ENCODE measurements at regions not wholly inside any gene's neighbourhood (a gene's known extent, or its start where the extent isn't known, plus 50 kb on each side); places are given as distances from the start of the nearest gene placed in this dataset.
A peak's percentile ranks its signal among the peaks of the same experiment; 100 is the strongest.

GRCh38 chr1:43035821-43036741, 77.4 kb upstream of the SLC2A1 start (continued):
- TF ChIP-seq ETS1 (CRISPR knock-in tag; IDR thresholded peaks at IDR 0.05) (no peak), ZNF737 (CRISPR knock-in tag; IDR thresholded peaks at IDR 0.05; ENCODE audit: borderline replicate concordance) (no peak), ZFP62 (CRISPR knock-in tag; IDR thresholded peaks at IDR 0.05) (no peak), MLXIP (CRISPR knock-in tag; IDR thresholded peaks at IDR 0.05; ENCODE audit: borderline replicate concordance) (no peak), SMYD3 (CRISPR knock-in tag; IDR thresholded peaks at IDR 0.05) (no peak), ZBTB26 (CRISPR knock-in tag; IDR thresholded peaks at IDR 0.05; ENCODE audit: borderline replicate concordance) (no peak), ZNF75D (CRISPR knock-in tag; IDR thresholded peaks at IDR 0.05; ENCODE audit: borderline replicate concordance) (no peak), GLMP (CRISPR knock-in tag; IDR thresholded peaks at IDR 0.05; ENCODE audit: borderline replicate concordance) (no peak), CENPX (CRISPR knock-in tag; IDR thresholded peaks at IDR 0.05) (no peak), ZBTB38 (CRISPR knock-in tag; IDR thresholded peaks at IDR 0.05) (no peak), ZNF501 (CRISPR knock-in tag; IDR thresholded peaks at IDR 0.05) (peak; percentile 41; the same call in 1 of the 2 replicates), RARG (CRISPR knock-in tag; IDR thresholded peaks at IDR 0.05; ENCODE audit: low read depth) (no peak), SMC3 (IDR thresholded peaks at IDR 0.05; ENCODE audit: low read length) (no peak), SP140L (CRISPR knock-in tag; IDR thresholded peaks at IDR 0.05; ENCODE audit: borderline replicate concordance) (no peak), RNF219 (CRISPR knock-in tag; IDR thresholded peaks at IDR 0.05) (no peak), ZNF552 (CRISPR knock-in tag; IDR thresholded peaks at IDR 0.05; ENCODE audit: borderline replicate concordance) (no peak; the same call in 1 of the 2 replicates), SATB2 (CRISPR knock-in tag; IDR thresholded peaks at IDR 0.05) (no peak), MED8 (CRISPR knock-in tag; IDR thresholded peaks at IDR 0.05; ENCODE audit: insufficient replicate concordance) (peak; percentile 97), MTF1 (CRISPR knock-in tag; IDR thresholded peaks at IDR 0.05) (no peak)

All from HepG2 (cell line).